Mammary epithelial cell (primary cell): ENCODE measurements at regions not wholly inside any gene's neighbourhood (a gene's known extent, or its start where the extent isn't known, plus 50 kb on each side); places are given as distances from the start of the nearest gene placed in this dataset.

Experiments used
- EZH2 ChIP-seq: IDR thresholded peaks from 2 replicates; pipeline ENCODE4 v1.6.1; 2012; ENCODE audit warnings: low read length, inconsistent platforms, borderline replicate concordance
- TF ChIP-seq, protein P1 (sequence below), 2 donors: IDR thresholded peaks in 1 of 2; conservative IDR thresholded peaks in 1 of 2; 2 replicates each; pipeline ENCODE4 v1.5.1; 2011 to 2012; ENCODE audit warnings: inconsistent platforms in 2 of 2, low read length in 2 of 2, mild to moderate bottlenecking in 2 of 2, control low read depth in 1 of 2, low read depth in 1 of 2; ENCODE audit not compliant: insufficient read depth in 1 of 2; ENCODE audit errors: extremely low read depth in 1 of 2

DNA sequence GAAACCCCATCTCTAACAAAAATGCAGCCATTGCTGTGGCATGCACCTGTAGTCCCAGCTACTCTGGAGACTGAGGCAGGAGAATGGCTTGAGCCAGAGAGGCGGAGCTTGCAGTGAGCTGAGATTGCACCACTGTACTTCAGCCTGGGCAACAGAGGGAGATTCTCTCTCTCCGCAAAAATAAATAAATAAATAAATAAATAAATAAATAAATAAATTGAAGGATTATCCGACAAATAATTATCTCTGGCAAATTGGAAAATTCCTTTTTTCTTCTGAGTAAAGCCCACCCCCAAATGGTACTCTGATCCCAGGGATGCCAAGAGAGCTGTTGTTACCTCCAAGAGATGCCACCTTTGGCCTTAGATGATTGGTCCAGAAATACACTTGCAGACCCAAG, 137.9 kb downstream of the SUDS3 start:
- TF ChIP-seq, protein P1, sequence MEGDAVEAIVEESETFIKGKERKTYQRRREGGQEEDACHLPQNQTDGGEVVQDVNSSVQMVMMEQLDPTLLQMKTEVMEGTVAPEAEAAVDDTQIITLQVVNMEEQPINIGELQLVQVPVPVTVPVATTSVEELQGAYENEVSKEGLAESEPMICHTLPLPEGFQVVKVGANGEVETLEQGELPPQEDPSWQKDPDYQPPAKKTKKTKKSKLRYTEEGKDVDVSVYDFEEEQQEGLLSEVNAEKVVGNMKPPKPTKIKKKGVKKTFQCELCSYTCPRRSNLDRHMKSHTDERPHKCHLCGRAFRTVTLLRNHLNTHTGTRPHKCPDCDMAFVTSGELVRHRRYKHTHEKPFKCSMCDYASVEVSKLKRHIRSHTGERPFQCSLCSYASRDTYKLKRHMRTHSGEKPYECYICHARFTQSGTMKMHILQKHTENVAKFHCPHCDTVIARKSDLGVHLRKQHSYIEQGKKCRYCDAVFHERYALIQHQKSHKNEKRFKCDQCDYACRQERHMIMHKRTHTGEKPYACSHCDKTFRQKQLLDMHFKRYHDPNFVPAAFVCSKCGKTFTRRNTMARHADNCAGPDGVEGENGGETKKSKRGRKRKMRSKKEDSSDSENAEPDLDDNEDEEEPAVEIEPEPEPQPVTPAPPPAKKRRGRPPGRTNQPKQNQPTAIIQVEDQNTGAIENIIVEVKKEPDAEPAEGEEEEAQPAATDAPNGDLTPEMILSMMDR (conservative IDR thresholded peaks at IDR 0.05 in 1 of 2, IDR thresholded peaks at IDR 0.05 in 1 of 2; ENCODE audit: extremely low read depth in 1 of 2, insufficient read depth in 1 of 2, low read depth in 1 of 2, low read length in 2 of 2) = no peak
- no peak for TF ChIP-seq EZH2
